DND-41 (cell line): ENCODE measurements at regions not wholly inside any gene's neighbourhood (a gene's known extent, or its start where the extent isn't known, plus 50 kb on each side); places are given as distances from the start of the nearest gene placed in this dataset.

Source experiments
- CTCF ChIP-seq: IDR thresholded peaks from 2 replicates; pipeline ENCODE4 v1.5.1; 2012; ENCODE audit warnings: borderline replicate concordance, low read length, moderate library complexity, mild to moderate bottlenecking; ENCODE audit not compliant: poor library complexity, severe bottlenecking; ENCODE audit errors: extremely low read depth
- EZH2 ChIP-seq: IDR thresholded peaks from 3 replicates; pipeline ENCODE4 v1.6.1; 2012; ENCODE audit warnings: borderline replicate concordance, low read depth, mild to moderate bottlenecking, moderate library complexity, low read length, inconsistent platforms; ENCODE audit not compliant: severe bottlenecking

DNA sequence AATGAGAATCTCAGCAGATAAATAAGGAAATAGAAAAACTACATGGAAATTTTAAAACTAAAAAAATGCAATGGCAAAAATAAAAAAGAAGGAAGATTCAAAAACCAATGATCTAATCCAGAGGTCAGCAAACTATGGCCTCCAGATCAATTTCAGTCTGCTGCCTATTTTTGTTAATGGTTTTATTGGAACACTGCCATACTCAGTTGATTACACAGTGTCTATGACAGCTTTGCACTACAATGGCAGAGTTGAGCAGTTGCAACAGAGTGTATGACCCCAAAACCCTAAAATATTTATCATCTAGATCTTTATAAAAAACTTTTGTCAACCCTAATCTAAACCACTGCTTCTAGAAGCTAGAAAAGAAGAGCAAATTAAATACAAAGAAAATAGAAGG, 170.3 kb downstream of the RAB28 start:
- TF ChIP-seq CTCF (no peak), EZH2 (no peak)
